ENCODE measurements at regions not wholly inside any gene's neighbourhood (a gene's known extent, or its start where the extent isn't known, plus 50 kb on each side); places are given as distances from the start of the nearest gene placed in this dataset.

DNA sequence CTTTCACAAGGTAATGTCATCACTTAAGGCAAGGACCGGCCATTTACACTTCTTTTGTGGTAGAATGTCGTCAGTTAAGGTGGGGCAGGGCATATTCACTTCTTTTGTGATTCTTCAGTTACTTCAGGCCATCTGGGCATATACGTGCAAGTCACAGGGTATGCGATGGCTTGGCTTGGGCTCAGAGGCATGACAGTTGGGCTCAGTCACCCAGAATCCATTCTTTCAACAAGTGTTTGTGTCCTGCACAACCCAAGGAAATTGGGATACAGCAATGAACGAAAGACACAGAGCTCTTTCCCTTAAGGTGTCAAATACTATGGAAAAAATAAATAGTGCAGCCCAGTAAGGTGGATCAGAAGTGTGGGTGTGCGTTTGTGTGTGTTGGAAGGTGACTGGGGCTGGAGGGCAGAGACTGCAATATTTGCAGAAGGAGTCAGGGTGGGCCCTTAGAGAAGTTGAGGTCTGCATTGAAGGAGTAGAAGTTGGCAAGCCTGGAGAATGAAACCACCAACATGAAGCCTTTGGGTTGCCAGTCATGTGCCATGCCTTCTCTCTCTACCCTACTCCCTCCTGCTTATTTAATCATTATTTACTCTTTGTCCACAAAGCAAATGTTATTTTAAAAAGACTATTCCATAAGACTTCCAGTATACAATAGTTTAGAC, 222.8 kb upstream of the PRKCQ start:
- no TSS peak for BruUV-seq (replicated peaks)
- no peak for FAIRE-seq
- POLR2A ChIA-PET = no interaction called here
- in situ Hi-C loops (cut with HindIII; ENCODE audit: extremely low pct_ligation_motif_present, low pct_unique_long_range_greater_than_20kb) = no loop called here
- DNase-seq (ENCODE audit: low spot score) = no peak
- WGBS (ENCODE audit: low lambda C conversion rate) = 46% methylated on average over 4 of the region's 6 CpGs
- no peaks in the 10 kb centered on the region for H3K27me3 ChIP-seq (ENCODE audit: control insufficient read depth in 1 of 2, insufficient read depth in 2 of 2, low read length in 2 of 2)
- H2AFZ ChIP-seq (ENCODE audit: low read length) = no peak overlapping the region
- no peaks in the 10 kb centered on the region for H3K9me3 ChIP-seq (ENCODE audit: low read length)
- H3K4me2 ChIP-seq (ENCODE audit: low read depth, low read length) = no peak overlapping the region
- no peak for TF ChIP-seq YEATS4 (CRISPR knock-in tag; IDR thresholded peaks at IDR 0.05; ENCODE audit: borderline replicate concordance)
- TF ChIP-seq REPIN1 (CRISPR knock-in tag; IDR thresholded peaks at IDR 0.05; ENCODE audit: borderline replicate concordance, low read depth) = no peak
- no peak for TF ChIP-seq CHD4 (IDR thresholded peaks at IDR 0.05; ENCODE audit: borderline replicate concordance, low read length)
- H3K27ac ChIP-seq (ENCODE audit: extremely low read length, insufficient read depth, low read length) = no peak overlapping the region
- CTCF ChIA-PET (ENCODE audit: low intra/inter-chr PET ratio, low total read pairs) = no interaction called here
- H3K36me3 ChIP-seq (replicated peaks in 1 of 2; ENCODE audit: control insufficient read depth in 1 of 2, insufficient read depth in 2 of 2, low read length in 2 of 2) = no peaks in the 10 kb centered on the region
- no peaks in the 10 kb centered on the region for H4K20me1 ChIP-seq (ENCODE audit: insufficient read depth, low read length)
- intact Hi-C loops (cut with micrococcal nuclease; ENCODE audit: unreplicated experiment) = no loop called here
- no peaks in the 10 kb centered on the region for H3K79me2 ChIP-seq (ENCODE audit: insufficient read depth, low read length)
- no peak overlapping the region for H3K9ac ChIP-seq (ENCODE audit: insufficient read depth, low read depth, low read length)
- H3K4me1 ChIP-seq (ENCODE audit: insufficient read depth, low read length) = no peaks in the 10 kb centered on the region
- ATAC-seq = no peak
- no peak overlapping the region for H3K4me3 ChIP-seq (replicated peaks in 1 of 3; ENCODE audit: insufficient read depth in 1 of 3, low read depth in 2 of 3, low read length in 3 of 3)

DNA sequence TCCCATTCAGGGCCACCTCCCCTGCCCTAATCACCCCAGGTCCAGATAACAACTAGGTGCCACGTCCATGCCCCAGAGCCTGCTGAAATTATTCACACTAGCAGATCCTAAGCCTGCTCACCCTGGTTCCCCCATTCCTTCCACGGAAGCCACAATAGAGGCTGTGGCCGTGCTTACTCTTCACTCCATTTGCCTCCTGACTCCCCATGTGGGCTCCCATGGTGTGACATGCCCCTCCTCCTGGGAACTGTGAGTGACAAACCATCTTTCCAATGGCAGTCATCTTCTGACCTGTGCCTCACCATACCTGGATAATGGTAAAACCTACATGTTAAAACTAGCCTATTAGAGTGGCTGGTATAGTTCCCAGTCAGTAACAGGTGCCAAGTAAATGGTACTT, 216.2 kb upstream of the PRKCQ start:
- Histone ChIP-seq H3K9me3 (ENCODE audit: low read length) (no peaks in the 10 kb centered on the region), H3K9ac (ENCODE audit: insufficient read depth, low read depth, low read length) (no peak overlapping the region), H3K4me3 (replicated peaks in 1 of 3; ENCODE audit: insufficient read depth in 1 of 3, low read depth in 2 of 3, low read length in 3 of 3) (no peak overlapping the region), H3K79me2 (ENCODE audit: insufficient read depth, low read length) (no peaks in the 10 kb centered on the region), H3K27ac (ENCODE audit: extremely low read length, insufficient read depth, low read length) (no peak overlapping the region), H2AFZ (ENCODE audit: low read length) (no peak overlapping the region), H4K20me1 (ENCODE audit: insufficient read depth, low read length) (no peaks in the 10 kb centered on the region), H3K27me3 (ENCODE audit: control insufficient read depth in 1 of 2, insufficient read depth in 2 of 2, low read length in 2 of 2) (peaks cover 0 to 3% of the 10 kb centered on the region in 2 experiments; a peak in 1 of 5 replicates), H3K4me2 (ENCODE audit: low read depth, low read length) (no peak overlapping the region), H3K36me3 (replicated peaks in 1 of 2; ENCODE audit: control insufficient read depth in 1 of 2, insufficient read depth in 2 of 2, low read length in 2 of 2) (no peaks in the 10 kb centered on the region), H3K4me1 (ENCODE audit: insufficient read depth, low read length) (no peaks in the 10 kb centered on the region)
- intact Hi-C loops (cut with micrococcal nuclease; ENCODE audit: unreplicated experiment) (no loop called here), in situ Hi-C loops (cut with HindIII; ENCODE audit: extremely low pct_ligation_motif_present, low pct_unique_long_range_greater_than_20kb) (no loop called here)
- WGBS (ENCODE audit: low lambda C conversion rate) = 5% methylated on average over 3 of the region's 3 CpGs
- DNase-seq (ENCODE audit: low spot score) (no peak), FAIRE-seq (no peak), ATAC-seq (no peak)
- no TSS peak for BruUV-seq (replicated peaks)
- ChIA-PET POLR2A (no interaction called here), CTCF (ENCODE audit: low intra/inter-chr PET ratio, low total read pairs) (no interaction called here)
- TF ChIP-seq, protein P1, sequence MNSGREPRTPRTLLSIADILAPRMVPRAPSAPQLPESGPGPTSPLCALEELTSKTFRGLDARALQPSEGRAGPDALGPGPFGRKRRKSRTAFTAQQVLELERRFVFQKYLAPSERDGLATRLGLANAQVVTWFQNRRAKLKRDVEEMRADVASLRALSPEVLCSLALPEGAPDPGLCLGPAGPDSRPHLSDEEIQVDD (CRISPR knock-in tag; IDR thresholded peaks at IDR 0.05; ENCODE audit: borderline replicate concordance) = no peak
- TF ChIP-seq FOXA1 (IDR thresholded peaks at IDR 0.05) = no peak
- no peak for TF ChIP-seq FOXA1 (CRISPR knock-in tag; IDR thresholded peaks at IDR 0.05)
- TF ChIP-seq, protein P2, sequence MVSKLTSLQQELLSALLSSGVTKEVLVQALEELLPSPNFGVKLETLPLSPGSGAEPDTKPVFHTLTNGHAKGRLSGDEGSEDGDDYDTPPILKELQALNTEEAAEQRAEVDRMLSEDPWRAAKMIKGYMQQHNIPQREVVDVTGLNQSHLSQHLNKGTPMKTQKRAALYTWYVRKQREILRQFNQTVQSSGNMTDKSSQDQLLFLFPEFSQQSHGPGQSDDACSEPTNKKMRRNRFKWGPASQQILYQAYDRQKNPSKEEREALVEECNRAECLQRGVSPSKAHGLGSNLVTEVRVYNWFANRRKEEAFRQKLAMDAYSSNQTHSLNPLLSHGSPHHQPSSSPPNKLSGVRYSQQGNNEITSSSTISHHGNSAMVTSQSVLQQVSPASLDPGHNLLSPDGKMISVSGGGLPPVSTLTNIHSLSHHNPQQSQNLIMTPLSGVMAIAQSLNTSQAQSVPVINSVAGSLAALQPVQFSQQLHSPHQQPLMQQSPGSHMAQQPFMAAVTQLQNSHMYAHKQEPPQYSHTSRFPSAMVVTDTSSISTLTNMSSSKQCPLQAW (CRISPR knock-in tag; IDR thresholded peaks at IDR 0.05) = no peak
- TF ChIP-seq RBM22 (optimal IDR thresholded peaks at IDR 0.05; ENCODE audit: low read length) = no peak
- TF ChIP-seq, protein P3, sequence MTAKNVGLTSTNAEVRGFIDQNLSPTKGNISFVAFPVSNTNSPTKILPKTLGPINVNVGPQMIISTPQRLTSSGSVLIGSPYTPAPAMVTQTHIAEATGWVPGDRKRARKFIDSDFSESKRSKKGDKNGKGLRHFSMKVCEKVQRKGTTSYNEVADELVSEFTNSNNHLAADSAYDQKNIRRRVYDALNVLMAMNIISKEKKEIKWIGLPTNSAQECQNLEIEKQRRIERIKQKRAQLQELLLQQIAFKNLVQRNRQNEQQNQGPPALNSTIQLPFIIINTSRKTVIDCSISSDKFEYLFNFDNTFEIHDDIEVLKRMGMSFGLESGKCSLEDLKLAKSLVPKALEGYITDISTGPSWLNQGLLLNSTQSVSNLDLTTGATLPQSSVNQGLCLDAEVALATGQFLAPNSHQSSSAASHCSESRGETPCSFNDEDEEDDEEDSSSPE (CRISPR knock-in tag; IDR thresholded peaks at IDR 0.05) = no peak
- TF ChIP-seq, protein P4, sequence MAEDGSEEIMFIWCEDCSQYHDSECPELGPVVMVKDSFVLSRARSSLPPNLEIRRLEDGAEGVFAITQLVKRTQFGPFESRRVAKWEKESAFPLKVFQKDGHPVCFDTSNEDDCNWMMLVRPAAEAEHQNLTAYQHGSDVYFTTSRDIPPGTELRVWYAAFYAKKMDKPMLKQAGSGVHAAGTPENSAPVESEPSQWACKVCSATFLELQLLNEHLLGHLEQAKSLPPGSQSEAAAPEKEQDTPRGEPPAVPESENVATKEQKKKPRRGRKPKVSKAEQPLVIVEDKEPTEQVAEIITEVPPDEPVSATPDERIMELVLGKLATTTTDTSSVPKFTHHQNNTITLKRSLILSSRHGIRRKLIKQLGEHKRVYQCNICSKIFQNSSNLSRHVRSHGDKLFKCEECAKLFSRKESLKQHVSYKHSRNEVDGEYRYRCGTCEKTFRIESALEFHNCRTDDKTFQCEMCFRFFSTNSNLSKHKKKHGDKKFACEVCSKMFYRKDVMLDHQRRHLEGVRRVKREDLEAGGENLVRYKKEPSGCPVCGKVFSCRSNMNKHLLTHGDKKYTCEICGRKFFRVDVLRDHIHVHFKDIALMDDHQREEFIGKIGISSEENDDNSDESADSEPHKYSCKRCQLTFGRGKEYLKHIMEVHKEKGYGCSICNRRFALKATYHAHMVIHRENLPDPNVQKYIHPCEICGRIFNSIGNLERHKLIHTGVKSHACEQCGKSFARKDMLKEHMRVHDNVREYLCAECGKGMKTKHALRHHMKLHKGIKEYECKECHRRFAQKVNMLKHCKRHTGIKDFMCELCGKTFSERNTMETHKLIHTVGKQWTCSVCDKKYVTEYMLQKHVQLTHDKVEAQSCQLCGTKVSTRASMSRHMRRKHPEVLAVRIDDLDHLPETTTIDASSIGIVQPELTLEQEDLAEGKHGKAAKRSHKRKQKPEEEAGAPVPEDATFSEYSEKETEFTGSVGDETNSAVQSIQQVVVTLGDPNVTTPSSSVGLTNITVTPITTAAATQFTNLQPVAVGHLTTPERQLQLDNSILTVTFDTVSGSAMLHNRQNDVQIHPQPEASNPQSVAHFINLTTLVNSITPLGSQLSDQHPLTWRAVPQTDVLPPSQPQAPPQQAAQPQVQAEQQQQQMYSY (CRISPR knock-in tag; IDR thresholded peaks at IDR 0.05) = no peak
- no peak for TF ChIP-seq PPARG (CRISPR knock-in tag; conservative IDR thresholded peaks at IDR 0.05)
